Psoas muscle (tissue), 7 donors: ENCODE measurements at regions not wholly inside any gene's neighbourhood (a gene's known extent, or its start where the extent isn't known, plus 50 kb on each side); places are given as distances from the start of the nearest gene placed in this dataset.
"Not testable (repeated sequence)": the region's sequence is repeated elsewhere in the genome, so short reads cannot be mapped to it uniquely, and the experiment has no call there.

Source experiments
- ATAC-seq, 4 donors: fragments of 200-7000 bp; cut with Tn5 transposase; one replicate each; pipeline ENCODE4 v1.9.1; 2020; ENCODE audit warnings: moderate library complexity in 3 of 4, mild to moderate bottlenecking in 2 of 4
- DNase-seq, 2 donors: peaks; one replicate each; pipeline ENCODE4 v3.0.0-alpha.2; 2020
- H3K27ac ChIP-seq: fragments of 200-600 bp; one replicate; pipeline ENCODE4 v1.8.0; 2022
- H3K27me3 ChIP-seq, 3 donors: fragments of 200-600 bp in 1 of 3; one replicate each; pipeline versions ENCODE4 v1.6.1 to v1.8.0; 2013 to 2022; ENCODE audit warnings: low read length in 2 of 3, mild to moderate bottlenecking in 2 of 3, moderate library complexity in 1 of 3; ENCODE audit not compliant: insufficient read depth in 3 of 3
- H3K36me3 ChIP-seq, 2 donors: fragments of 200-600 bp in 1 of 2; one replicate each; pipeline versions ENCODE4 v1.6.1 to v1.8.0; 2013 to 2022; ENCODE audit warnings: low read depth in 1 of 2, mild to moderate bottlenecking in 1 of 2, moderate library complexity in 1 of 2; ENCODE audit not compliant: insufficient read depth in 1 of 2
- H3K4me1 ChIP-seq: fragments of 200-600 bp; one replicate; pipeline ENCODE4 v1.8.0; 2022
- H3K4me3 ChIP-seq: fragments of 200-600 bp; one replicate; pipeline ENCODE4 v1.8.0; 2022; ENCODE audit warnings: mild to moderate bottlenecking
- H3K9me3 ChIP-seq: fragments of 200-600 bp; one replicate; pipeline ENCODE4 v1.8.0; 2022
- CTCF ChIP-seq: fragments of 200-600 bp; IDR thresholded peaks from one replicate; pipeline ENCODE4 v1.8.0; 2022; ENCODE audit warnings: antibody characterized with exemption
- WGBS, 3 donors: extraction: QIAGEN DNeasy Blood & Tissue Kit; methylation state at CpG; one replicate each; pipeline versions ENCODE4 v1.1.6 to v1.1.7; 2013; 5-methylcytosine and 5-hydroxymethylcytosine counted together
- intact Hi-C, 2 donors: fragments of 100-400 bp; cut with DNase I; formaldehyde crosslinking; loops; one replicate each; pipeline versions ENCODE4 v1.11.0 to v1.14.2; 2022
- donor health status: healthy with polysubstance abuse.
- donor health status: DM: no; HTN: no; CAD: no; lungs with moderate emphysema.
- donor health status: Bipolar disorder and iron deficiency.
- donor health status: healthy.
- donor health status: DM: yes; HTN: yes; CAD: no.
- donor health status: DM: no; HTN: no; CAD: no.
- donor health status: DM: yes; HTN: yes; CAD: no.

GRCh38 chr21:9750341-9751086, 770.9 kb upstream of the TPTE start:
- Histone ChIP-seq H3K9me3 (no peaks in the 10 kb centered on the region), H3K4me1 (no peaks in the 10 kb centered on the region), H3K36me3 (no peaks in the 10 kb centered on the region), H3K27ac (no peak overlapping the region), H3K27me3 (no peaks in the 10 kb centered on the region), H3K4me3 (no peak overlapping the region)
- DNase-seq (no peak), ATAC-seq (no peak)
- TF ChIP-seq CTCF, result no peak
- WGBS, 3 donors, result 64 to 72% (median 70%) methylated on average over 13 of the region's 13 CpGs
- intact Hi-C loops, result no loop called here

GRCh38 chr21:9751087-9751585, 770.2 kb upstream of the TPTE start:
- DNase-seq, H3K4me1 ChIP-seq, intact Hi-C loops, H3K4me3 ChIP-seq, H3K27me3 ChIP-seq, H3K27ac ChIP-seq, H3K36me3 ChIP-seq, H3K9me3 ChIP-seq: not testable (repeated sequence)
- 64 to 68% (median 68%) methylated on average over 6 of the region's 6 CpGs for WGBS, 3 donors
- ATAC-seq, result peak in 1 of 4 donors; percentile 17

DNA sequence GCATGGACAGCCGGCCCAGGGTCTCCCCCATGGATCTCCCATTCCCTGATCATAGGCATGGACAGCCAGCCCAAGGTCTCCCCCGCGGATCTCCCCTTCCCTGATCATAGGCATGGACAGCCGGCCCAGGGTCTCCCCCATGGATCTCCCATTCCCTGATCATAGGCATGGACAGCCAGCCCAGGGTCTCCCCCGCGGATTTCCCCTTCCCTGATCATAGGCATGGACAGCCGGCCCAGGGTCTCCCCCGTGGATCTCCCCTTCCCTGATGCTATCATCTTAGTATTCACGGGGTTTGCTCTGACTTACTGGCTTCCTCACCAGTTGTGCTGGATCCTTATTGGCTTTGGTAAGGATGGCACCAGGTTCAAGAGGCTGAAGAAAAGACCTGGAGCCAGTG, 769.4 kb upstream of the TPTE start:
- H3K4me3 ChIP-seq, ATAC-seq, H3K36me3 ChIP-seq, intact Hi-C loops, H3K27me3 ChIP-seq, H3K9me3 ChIP-seq, H3K27ac ChIP-seq, DNase-seq, H3K4me1 ChIP-seq: not testable (repeated sequence)
- WGBS, 3 donors, result 62 to 81% (median 65%) methylated on average over 9 of the region's 9 CpGs

DNA sequence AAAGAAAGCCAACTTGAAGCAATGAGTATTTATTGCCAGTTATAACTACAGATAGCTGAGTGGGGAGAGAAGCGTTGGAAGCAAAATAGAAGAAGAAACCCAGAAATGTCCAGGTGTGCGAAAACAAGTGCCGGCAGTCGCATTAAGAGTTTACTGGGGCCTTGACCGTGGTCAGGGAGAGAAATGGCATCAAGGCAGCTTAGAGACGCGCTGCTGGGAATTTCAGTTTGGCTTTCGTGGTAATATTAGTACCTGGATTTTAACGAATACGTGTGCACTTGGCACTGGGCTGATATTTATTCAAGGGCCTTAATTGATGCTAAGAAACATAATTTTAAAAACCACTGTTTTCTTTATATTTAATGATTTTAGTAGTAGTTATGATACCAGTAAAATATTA, 767.9 kb upstream of the TPTE start:
- H3K36me3 ChIP-seq, H3K4me1 ChIP-seq, H3K27me3 ChIP-seq, H3K4me3 ChIP-seq, intact Hi-C loops, H3K9me3 ChIP-seq, ATAC-seq, H3K27ac ChIP-seq, DNase-seq: not testable (repeated sequence)
- 73 to 78% (median 75%) methylated on average over 10 of the region's 10 CpGs for WGBS, 3 donors

- no peak for TF ChIP-seq CTCF
- Histone ChIP-seq H3K9me3 (no peaks in the 10 kb centered on the region), H3K4me1 (no peaks in the 10 kb centered on the region), H3K4me3 (no peak overlapping the region), H3K27me3 (no peaks in the 10 kb centered on the region), H3K27ac (no peak overlapping the region), H3K36me3 (no peaks in the 10 kb centered on the region)
- DNase-seq (no peak), ATAC-seq (no peak)
- 59 to 60% (median 60%) methylated on average over 7 of the region's 7 CpGs for WGBS, 3 donors
- intact Hi-C loops, result no loop called here
Measured at GRCh38 chr21:9753943-9754342, 767.4 kb upstream of the TPTE start.

DNA sequence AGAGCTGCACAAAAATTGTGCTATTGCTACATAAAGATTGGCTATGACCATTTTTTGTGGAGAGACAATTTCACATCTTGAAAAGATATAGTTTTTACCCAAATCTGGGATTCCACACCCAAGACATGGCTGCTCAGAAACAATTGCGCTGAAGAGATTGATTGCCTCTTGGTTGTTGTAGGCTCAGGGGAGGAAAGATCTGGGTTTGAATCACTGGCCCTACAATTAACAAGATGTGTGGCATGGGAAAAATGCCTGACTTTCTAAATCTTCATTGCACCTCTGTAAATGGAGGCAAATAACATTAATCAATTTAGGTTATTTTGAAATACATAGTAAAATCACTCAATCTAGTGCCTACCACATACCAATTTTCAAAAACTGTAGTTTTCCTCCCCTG, 766.9 kb upstream of the TPTE start:
- H3K36me3 ChIP-seq, H3K4me3 ChIP-seq, ATAC-seq, H3K9me3 ChIP-seq, H3K4me1 ChIP-seq, H3K27me3 ChIP-seq, H3K27ac ChIP-seq, intact Hi-C loops, DNase-seq: not testable (repeated sequence)
- WGBS, 3 donors, result 51 to 69% (median 54%) methylated on average over 1 of the region's 1 CpG
